Panc1 (cell line): ENCODE measurements at regions not wholly inside any gene's neighbourhood (a gene's known extent, or its start where the extent isn't known, plus 50 kb on each side); places are given as distances from the start of the nearest gene placed in this dataset.

Experiments
- CTCF ChIP-seq: fragments of 450-650 bp; IDR thresholded peaks from 2 replicates; pipeline ENCODE4 v1.5.1; 2017; ENCODE audit warnings: mild to moderate bottlenecking
- SIN3A ChIP-seq: IDR thresholded peaks from 2 replicates; pipeline ENCODE4 v1.6.1; 2012; ENCODE audit warnings: low read depth, mild to moderate bottlenecking, low read length, moderate library complexity, borderline replicate concordance; ENCODE audit not compliant: insufficient read depth

GRCh38 chr1:218759795-218760194, 413.9 kb upstream of the LYPLAL1 start:
- no peak for TF ChIP-seq CTCF
- no peak for TF ChIP-seq SIN3A
